GM18511 (cell line): ENCODE measurements at regions not wholly inside any gene's neighbourhood (a gene's known extent, or its start where the extent isn't known, plus 50 kb on each side); places are given as distances from the start of the nearest gene placed in this dataset.

Source experiments
- ATAC-seq: cut with Tn5 transposase; IDR thresholded peaks from one replicate; pipeline ENCODE4 v1.9.1; 2021; ENCODE audit warnings: mild to moderate bottlenecking, moderate library complexity; ENCODE audit not compliant: unreplicated experiment

- no peak for ATAC-seq
Observed at GRCh38 chr12:114975640-114976310, 291.8 kb upstream of the TBX3 start.

GRCh38 chr12:114974826-114975639 lies 291.1 kb upstream of the TBX3 start:
- no peak for ATAC-seq

- ATAC-seq: no peak
Observed at GRCh38 chr12:114974333-114974732, 290.4 kb upstream of the TBX3 start.

- ATAC-seq: no peak
Observed at GRCh38 chr12:114968727-114969126, 284.8 kb upstream of the TBX3 start.

- no peak for ATAC-seq
Observed at GRCh38 chr12:114967151-114967550, 283.2 kb upstream of the TBX3 start.

- no peak for ATAC-seq
Observed at GRCh38 chr12:114964841-114965240, 280.9 kb upstream of the TBX3 start.

- ATAC-seq: no peak
Observed at GRCh38 chr12:114963846-114964245, 279.9 kb upstream of the TBX3 start.

DNA sequence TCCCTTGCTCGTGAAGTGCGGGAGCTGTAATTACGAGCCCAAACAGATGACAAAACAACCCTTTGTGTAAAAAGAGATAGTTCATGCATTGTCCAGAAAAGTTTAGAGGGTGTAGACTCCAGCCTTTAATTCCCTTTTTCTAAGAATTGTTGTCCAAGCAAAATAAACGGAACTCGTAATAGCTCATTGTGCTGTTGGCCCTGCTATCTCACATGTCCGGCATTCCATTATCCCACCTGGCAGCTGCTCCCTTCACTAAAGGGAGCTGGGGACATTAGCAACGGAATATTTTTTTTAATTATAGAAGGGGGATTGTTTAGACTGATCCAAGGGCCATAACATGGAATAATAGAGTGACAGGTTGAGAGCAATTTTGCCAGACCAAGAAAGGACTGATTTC lies 277.5 kb upstream of the TBX3 start:
- no peak for ATAC-seq

DNA sequence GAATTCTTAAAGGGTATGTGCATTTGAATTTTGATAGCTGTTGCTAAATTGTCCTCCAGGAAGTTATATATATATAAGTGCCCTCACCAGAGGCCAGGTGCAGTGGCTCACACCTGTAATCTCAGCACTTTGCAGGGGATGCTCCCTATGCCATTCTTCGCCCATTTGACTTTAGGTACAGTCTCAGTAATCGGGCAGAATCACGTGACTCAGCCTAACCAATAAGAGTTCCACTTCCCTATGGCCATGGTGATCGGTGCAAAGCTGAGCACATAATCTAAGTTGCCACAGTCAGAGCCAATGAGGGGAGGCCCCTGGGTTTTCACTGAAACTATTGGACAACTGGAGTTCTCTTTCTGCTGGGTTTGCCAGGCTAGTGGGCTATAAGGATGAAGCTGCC lies 274.6 kb upstream of the TBX3 start:
- ATAC-seq: no peak

DNA sequence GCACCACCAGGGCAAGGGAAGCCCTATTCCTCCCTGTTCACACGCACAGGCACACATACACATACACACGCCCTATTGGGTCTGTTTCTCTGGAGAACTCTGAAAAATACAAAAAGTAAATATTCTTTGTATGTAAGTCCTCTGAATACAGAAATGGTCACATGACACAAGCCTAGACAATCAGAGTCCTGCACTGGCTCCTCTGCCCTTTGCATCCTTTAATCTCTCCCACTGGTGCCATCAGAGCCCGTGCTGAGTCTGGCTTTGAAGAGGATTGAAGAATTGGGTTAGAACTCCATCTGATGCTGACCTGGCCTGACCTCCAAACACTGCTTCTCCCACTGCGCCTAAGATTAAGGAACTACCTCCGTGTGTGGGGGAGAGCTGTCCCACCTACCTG lies 273.2 kb upstream of the TBX3 start:
- no peak for ATAC-seq

- ATAC-seq: no peak
Observed at GRCh38 chr12:114955414-114956014, 271.5 kb upstream of the TBX3 start.

DNA sequence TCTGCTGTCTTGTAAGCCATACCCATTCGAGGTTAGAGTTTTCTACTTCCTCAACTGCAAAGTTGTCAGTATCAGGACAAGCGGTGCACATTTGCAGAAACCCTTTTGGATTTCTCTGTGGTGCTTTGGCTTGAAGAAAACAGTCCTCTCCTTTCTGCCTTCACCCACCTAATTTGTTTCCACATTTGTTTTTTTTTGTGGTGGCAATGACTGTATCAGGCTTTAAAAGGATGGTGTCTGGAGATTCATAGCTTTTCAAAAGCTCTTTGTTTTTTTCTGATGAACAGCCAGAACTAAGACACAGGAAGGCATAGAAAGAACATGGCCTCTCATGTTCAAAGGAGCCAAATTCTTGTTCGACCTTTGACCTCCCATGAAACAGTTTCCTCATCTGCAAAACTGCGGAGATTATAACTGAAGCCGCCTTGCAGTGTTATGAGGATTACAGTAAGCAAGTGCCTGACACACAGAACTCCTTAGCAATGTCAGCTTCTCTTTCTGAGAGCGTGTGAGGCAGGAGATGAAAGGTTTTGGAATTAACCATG lies 270.6 kb upstream of the TBX3 start:
- no peak for ATAC-seq

DNA sequence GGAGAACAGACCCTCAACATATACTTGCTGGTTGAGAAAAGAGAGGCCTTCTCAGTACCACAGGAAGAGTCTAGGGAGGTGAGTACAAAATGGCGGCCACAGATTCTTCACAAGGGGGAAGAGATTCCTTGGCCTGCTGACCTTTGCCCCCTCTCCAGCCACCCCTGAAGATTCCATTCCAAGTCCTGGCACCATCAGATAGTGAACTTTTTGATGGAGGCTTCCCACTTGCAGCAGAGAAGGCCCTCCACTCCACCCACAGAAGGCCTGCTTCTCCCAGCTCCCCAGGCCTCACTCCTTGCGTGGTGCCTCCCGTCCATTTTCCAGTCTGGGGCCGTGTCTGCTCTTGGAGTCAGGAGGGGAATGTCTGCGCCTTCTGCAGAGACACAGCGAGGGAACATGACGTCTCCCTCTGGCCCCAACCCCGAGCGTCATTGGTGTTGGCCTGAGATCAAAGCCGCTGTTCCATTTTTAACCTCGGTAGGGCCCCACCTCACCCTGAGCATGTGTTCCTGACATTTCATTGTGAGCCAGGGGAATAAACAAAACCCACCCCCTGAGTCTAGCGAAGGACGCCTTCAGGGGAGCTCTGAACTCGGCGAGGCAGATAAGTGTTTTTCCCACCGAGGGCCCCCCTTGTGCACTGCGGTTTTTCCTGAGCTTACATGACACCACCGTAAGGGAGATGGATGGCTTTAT lies 268.7 kb upstream of the TBX3 start:
- no peak for ATAC-seq

DNA sequence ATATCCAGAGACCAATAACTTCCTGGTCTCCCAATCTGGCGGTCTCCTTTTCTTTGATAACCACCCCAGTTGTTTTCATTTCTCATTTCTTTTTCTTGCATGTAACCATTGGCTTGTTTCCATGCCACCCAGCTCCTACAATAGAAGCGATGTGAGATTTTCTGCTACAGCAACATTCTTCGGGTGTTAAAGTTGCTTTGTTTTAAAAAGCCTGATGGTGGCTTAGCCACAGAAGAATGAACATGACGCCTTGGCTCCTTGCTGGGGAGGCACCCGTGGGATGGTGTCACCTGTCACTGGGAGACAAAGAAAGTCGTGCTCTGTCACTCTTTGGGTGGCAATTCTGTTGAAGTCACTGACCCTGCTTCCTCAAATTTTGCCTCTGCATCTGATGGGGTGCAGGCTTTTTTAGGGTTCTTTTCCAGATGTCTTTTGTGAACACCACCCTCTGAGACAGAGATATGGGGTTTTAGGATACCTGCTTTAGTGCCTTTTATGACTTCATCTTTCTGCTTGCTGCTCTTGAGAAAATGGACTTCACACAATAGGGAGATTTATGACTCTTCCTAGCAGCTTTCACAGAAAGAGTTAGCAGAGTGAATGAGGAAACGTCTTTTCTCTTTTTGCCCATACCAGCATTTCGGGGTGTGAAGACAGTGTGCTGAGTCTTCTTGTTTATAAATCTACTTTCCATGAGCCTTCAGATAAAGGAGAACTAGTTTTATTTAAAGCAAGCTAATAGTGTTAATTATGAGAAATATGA lies 265.3 kb upstream of the TBX3 start:
- no peak for ATAC-seq

DNA sequence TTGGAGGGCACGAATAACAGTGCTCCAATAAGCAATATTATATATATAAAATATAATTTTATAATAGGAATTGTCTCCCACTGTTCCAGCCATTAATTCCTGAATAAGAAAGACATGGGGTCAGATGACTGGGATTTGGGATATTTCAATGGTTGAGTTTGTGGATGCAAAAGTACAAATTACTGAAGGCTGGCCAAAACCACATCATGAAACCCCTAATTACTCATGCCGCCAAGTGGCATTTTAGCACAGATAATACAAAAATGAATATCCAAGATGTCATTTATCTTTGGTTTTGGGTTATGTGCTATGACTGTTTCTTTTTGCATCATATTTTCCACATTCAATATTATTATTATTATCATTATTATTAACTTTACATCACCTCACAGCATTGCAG lies 261.4 kb upstream of the TBX3 start:
- ATAC-seq: no peak

GRCh38 chr12:114944736-114945135 lies 260.8 kb upstream of the TBX3 start:
- no peak for ATAC-seq

DNA sequence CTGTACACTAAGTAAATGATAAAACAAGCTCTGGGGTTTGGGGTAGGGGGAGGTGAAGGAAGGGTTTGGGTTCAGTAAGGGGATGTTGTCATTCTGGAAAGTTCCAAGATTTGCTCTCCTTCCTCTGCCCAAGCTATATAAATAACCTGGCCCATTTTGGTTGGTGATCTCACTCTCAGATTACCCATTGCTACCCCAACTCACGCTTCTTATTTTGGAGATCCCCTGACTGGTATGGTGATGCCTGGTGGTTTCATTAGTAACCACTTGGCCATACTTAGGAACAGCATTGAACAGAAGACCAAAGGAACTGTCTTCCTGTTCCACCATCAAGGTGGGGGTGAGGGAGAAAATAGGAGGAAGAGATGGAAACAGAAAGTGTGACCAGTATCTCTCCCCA lies 259.6 kb upstream of the TBX3 start:
- no peak for ATAC-seq

GRCh38 chr12:114938487-114939210 lies 254.7 kb upstream of the TBX3 start:
- ATAC-seq: no peak

GRCh38 chr12:114936148-114937079 lies 252.4 kb upstream of the TBX3 start:
- ATAC-seq: no peak
